Suprapubic skin (tissue), 4 donors: ENCODE measurements at regions not wholly inside any gene's neighbourhood (a gene's known extent, or its start where the extent isn't known, plus 50 kb on each side); places are given as distances from the start of the nearest gene placed in this dataset.

Experiments used
- CTCF ChIP-seq, 2 donors: fragments of 200-600 bp in 1 of 2; fragments of 450-650 bp in 1 of 2; sonication (generic) in 1 of 2; IDR thresholded peaks; one replicate each; pipeline ENCODE4 v1.5.1; 2016 to 2019; ENCODE audit warnings: antibody characterized with exemption in 2 of 2, mild to moderate bottlenecking in 1 of 2, moderate library complexity in 1 of 2
- POLR2A ChIP-seq, 2 donors: fragments of 450-650 bp; IDR thresholded peaks; one replicate each; pipeline ENCODE4 v1.6.1; 2017; ENCODE audit warnings: antibody characterized with exemption in 2 of 2, mild to moderate bottlenecking in 2 of 2, moderate library complexity in 2 of 2
- POLR2AphosphoS5 ChIP-seq, 3 donors: sonication (generic); formaldehyde crosslinking; IDR thresholded peaks; one replicate each; pipeline ENCODE4 v1.6.1; 2017; ENCODE audit warnings: antibody characterized with exemption in 3 of 3

- no peak for TF ChIP-seq CTCF (IDR thresholded peaks at IDR 0.05)
- TF ChIP-seq POLR2AphosphoS5 (IDR thresholded peaks at IDR 0.05), result no peak
- TF ChIP-seq POLR2A (IDR thresholded peaks at IDR 0.05), result no peak
Measured at GRCh38 chr10:70973275-70973674, 84.9 kb upstream of the PCBD1 start.
